DOHH2 (cell line): ENCODE measurements at regions not wholly inside any gene's neighbourhood (a gene's known extent, or its start where the extent isn't known, plus 50 kb on each side); places are given as distances from the start of the nearest gene placed in this dataset.

ENCODE experiments used
- CTCF ChIP-seq: fragments of 200-600 bp; sonication (generic); IDR thresholded peaks from one replicate; pipeline ENCODE4 v1.5.1; 2014; ENCODE audit warnings: antibody characterized with exemption, mild to moderate bottlenecking, low read depth, low read length; ENCODE audit not compliant: poor library complexity, severe bottlenecking
- EZH2phosphoT487 ChIP-seq: fragments of 200-600 bp; sonication (generic); IDR thresholded peaks from 2 replicates; pipeline ENCODE4 v1.6.1; 2017; ENCODE audit warnings: borderline replicate concordance, mild to moderate bottlenecking, antibody characterized with exemption, low read length, moderate library complexity, mixed read lengths

GRCh38 chr4:56183344-56183959 lies 203.8 kb downstream of the AASDH start:
- TF ChIP-seq CTCF = peak; percentile 56
- no peak for TF ChIP-seq EZH2phosphoT487
